Tibial artery (tissue), 4 donors: ENCODE measurements at regions not wholly inside any gene's neighbourhood (a gene's known extent, or its start where the extent isn't known, plus 50 kb on each side); places are given as distances from the start of the nearest gene placed in this dataset.

Experiments used
- DNase-seq, 2 donors: peaks; one replicate each; pipeline ENCODE4 v3.0.0-alpha.2; 2019
- H3K27ac ChIP-seq, 2 donors: fragments of 200-600 bp; sonication (generic) in 1 of 2; 1 replicate in 1 of 2; 2 replicates in 1 of 2; pipeline ENCODE4 v1.5.1; 2018 to 2019; ENCODE audit warnings: mild to moderate bottlenecking in 1 of 2
- H3K27me3 ChIP-seq, 2 donors: fragments of 200-600 bp; sonication (generic) in 1 of 2; one replicate each; pipeline versions ENCODE4 v1.5.1 to v1.6.0; 2016 to 2019
- H3K36me3 ChIP-seq, 3 donors: fragments of 200-600 bp; sonication (generic) in 2 of 3; one replicate each; pipeline ENCODE4 v1.5.1; 2016 to 2019; ENCODE audit warnings: mild to moderate bottlenecking in 2 of 3
- H3K4me1 ChIP-seq, 4 donors: fragments of 200-600 bp; sonication (generic) in 2 of 4; 1 replicate in 3 of 4; 2 replicates in 1 of 4; pipeline ENCODE4 v1.5.1; 2016 to 2019
- H3K4me3 ChIP-seq, 2 donors: fragments of 200-600 bp; sonication (generic) in 1 of 2; 1 replicate in 1 of 2; 2 replicates in 1 of 2; pipeline ENCODE4 v1.5.1; 2018 to 2019; ENCODE audit warnings: mild to moderate bottlenecking in 2 of 2
- H3K9me3 ChIP-seq, 3 donors: fragments of 200-600 bp; sonication (generic) in 1 of 3; one replicate each; pipeline ENCODE4 v1.5.1; 2016 to 2019
- intact Hi-C: fragments of 100-400 bp; cut with DNase I; formaldehyde crosslinking; loops from one replicate; pipeline ENCODE4 v1.15.0; 2023; ENCODE audit warnings: low total_unique reads
- TF ChIP-seq, protein P1 (sequence below), 2 experiments: fragments of 200-600 bp in 1 of 2; fragments of 450-650 bp in 1 of 2; IDR thresholded peaks; one replicate each; pipeline ENCODE4 v1.5.1; 2017 to 2019; ENCODE audit warnings: antibody characterized with exemption in 2 of 2, mild to moderate bottlenecking in 1 of 2, moderate library complexity in 1 of 2

GRCh38 chr7:136034132-136034531 is 57.0 kb upstream of the MTPN start:
- no peak overlapping the region for H3K27ac ChIP-seq
- H3K27me3 ChIP-seq: no peaks in the 10 kb centered on the region
- no peaks in the 10 kb centered on the region for H3K9me3 ChIP-seq
- TF ChIP-seq, protein P1, sequence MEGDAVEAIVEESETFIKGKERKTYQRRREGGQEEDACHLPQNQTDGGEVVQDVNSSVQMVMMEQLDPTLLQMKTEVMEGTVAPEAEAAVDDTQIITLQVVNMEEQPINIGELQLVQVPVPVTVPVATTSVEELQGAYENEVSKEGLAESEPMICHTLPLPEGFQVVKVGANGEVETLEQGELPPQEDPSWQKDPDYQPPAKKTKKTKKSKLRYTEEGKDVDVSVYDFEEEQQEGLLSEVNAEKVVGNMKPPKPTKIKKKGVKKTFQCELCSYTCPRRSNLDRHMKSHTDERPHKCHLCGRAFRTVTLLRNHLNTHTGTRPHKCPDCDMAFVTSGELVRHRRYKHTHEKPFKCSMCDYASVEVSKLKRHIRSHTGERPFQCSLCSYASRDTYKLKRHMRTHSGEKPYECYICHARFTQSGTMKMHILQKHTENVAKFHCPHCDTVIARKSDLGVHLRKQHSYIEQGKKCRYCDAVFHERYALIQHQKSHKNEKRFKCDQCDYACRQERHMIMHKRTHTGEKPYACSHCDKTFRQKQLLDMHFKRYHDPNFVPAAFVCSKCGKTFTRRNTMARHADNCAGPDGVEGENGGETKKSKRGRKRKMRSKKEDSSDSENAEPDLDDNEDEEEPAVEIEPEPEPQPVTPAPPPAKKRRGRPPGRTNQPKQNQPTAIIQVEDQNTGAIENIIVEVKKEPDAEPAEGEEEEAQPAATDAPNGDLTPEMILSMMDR (IDR thresholded peaks at IDR 0.05): no peak
- no peak for DNase-seq
- H3K36me3 ChIP-seq: no peaks in the 10 kb centered on the region
- intact Hi-C loops: no loop called here
- no peaks in the 10 kb centered on the region for H3K4me1 ChIP-seq
- H3K4me3 ChIP-seq: no peak overlapping the region

DNA sequence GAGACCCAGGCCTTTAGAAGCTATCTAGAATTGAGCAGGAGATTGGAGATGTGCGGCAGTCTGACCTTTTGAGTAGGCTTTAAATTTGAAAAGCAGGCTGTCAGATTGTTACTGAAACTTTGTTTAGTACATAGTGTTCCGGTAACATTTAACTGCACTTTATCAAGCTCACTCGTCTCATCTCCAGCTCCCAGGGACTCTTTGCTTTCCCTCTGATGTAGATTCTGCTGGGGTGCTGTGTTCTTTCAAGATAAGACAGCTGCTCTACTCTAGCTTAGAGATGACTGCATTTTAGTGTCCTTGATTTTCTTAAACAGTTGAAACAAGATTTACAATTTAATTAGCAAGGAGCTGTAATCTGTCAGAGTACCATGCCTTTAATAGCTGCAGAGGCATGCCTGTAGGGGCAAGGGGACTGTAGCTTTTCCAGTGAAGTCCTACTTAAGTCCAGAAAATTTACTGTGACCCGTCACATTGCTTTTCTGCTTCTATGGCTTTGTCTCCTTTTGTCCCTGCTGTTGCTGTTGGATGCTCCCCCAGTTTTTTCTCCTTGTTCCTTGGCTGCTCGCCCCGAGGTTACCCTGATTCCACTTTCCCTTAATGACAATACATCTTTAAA is 56.4 kb upstream of the MTPN start:
- H3K27ac ChIP-seq: no peak overlapping the region
- H3K36me3 ChIP-seq: no peaks in the 10 kb centered on the region
- H3K4me3 ChIP-seq: no peak overlapping the region
- no peaks in the 10 kb centered on the region for H3K9me3 ChIP-seq
- TF ChIP-seq, protein P1 (IDR thresholded peaks at IDR 0.05): no peak
- H3K4me1 ChIP-seq: no peaks in the 10 kb centered on the region
- no peak for DNase-seq
- intact Hi-C loops: no loop called here
- no peaks in the 10 kb centered on the region for H3K27me3 ChIP-seq

- no peaks in the 10 kb centered on the region for H3K9me3 ChIP-seq
- DNase-seq: no peak
- no peak overlapping the region for H3K27ac ChIP-seq
- H3K4me1 ChIP-seq: no peaks in the 10 kb centered on the region
- intact Hi-C loops: no loop called here
- no peak overlapping the region for H3K4me3 ChIP-seq
- TF ChIP-seq, protein P1 (IDR thresholded peaks at IDR 0.05): no peak
- H3K36me3 ChIP-seq: no peaks in the 10 kb centered on the region
- no peaks in the 10 kb centered on the region for H3K27me3 ChIP-seq
These were observed 53.7 kb upstream of the MTPN start for GRCh38 chr7:136030867-136031318.

- H3K27me3 ChIP-seq: no peaks in the 10 kb centered on the region
- H3K27ac ChIP-seq: no peak overlapping the region
- DNase-seq: no peak
- no peaks in the 10 kb centered on the region for H3K4me1 ChIP-seq
- no peak overlapping the region for H3K4me3 ChIP-seq
- TF ChIP-seq, protein P1 (IDR thresholded peaks at IDR 0.05): no peak
- no peaks in the 10 kb centered on the region for H3K36me3 ChIP-seq
- H3K9me3 ChIP-seq: no peaks in the 10 kb centered on the region
- intact Hi-C loops: no loop called here
These were observed 53.2 kb upstream of the MTPN start for GRCh38 chr7:136030330-136030729.

DNA sequence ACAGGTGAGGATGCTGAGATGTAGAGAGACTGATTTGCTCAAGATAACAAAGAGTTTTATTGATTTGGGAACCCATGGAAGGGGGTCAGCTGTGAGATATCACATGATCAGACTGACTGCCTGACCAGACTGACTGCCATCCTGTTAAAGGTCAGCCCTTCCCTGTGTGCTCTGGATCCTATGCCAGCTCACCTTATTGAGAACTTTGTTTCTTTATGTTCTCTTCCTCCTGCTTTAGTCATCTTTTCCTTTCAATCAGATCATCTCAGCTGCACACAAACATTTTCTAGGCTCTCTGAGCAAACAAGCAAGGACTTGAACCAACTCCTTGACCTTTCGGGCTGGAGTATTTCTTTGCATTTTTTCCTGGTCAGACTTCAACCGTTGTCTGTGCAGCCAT is 50.0 kb upstream of the MTPN start:
- DNase-seq: no peak
- Histone ChIP-seq H3K27ac (no peak overlapping the region), H3K27me3 (no peaks in the 10 kb centered on the region), H3K4me1 (no peaks in the 10 kb centered on the region), H3K4me3 (no peak overlapping the region), H3K9me3 (no peaks in the 10 kb centered on the region), H3K36me3 (no peaks in the 10 kb centered on the region)
- intact Hi-C loops: no loop called here
- TF ChIP-seq, protein P1 (IDR thresholded peaks at IDR 0.05): no peak
